ENCODE measurements at regions not wholly inside any gene's neighbourhood (a gene's known extent, or its start where the extent isn't known, plus 50 kb on each side); places are given as distances from the start of the nearest gene placed in this dataset.
"Not testable (repeated sequence)": the region's sequence is repeated elsewhere in the genome, so short reads cannot be mapped to it uniquely, and the experiment has no call there.

DNA sequence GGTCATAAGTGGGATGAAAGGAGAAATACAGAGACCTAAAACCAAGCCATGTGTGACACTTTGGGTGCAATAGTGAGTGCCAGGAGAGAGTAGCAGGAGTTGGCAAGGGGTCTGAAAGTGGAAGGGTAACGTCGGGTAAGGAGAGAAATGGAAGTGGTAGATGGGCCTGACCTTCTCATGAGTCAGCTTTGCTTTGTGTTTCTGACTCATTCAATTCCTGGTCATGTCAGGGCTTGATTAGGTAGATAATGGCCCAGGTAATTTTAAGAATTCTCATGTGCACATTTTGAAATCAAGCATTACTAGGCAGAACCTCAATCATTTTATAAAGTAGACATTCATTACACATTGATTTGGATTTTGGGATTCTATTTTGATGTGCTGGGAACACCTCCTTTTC is 262.5 kb downstream of the SOX2 start:
- no peak for DNase-seq (ENCODE audit: low read depth in 4 of 4, low spot score in 3 of 4)

DNA sequence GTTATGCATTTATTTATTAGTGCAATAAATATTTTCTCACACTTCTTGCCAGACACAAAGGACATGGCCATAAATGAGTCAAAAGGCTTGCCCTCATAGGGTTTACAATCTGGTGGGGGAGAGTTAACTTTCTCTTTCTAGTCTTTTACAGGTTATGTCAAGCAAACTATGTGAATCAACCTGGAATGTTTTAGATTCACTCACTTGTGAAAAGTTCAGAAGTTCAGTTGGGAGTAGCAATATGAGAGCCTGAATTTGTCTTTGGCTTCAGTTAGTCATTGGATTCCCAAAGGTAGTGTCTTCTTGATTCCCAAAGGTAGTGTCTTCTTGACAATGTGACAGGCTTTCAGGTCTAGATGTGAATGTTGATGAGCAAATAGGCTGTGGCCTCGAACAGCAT is 264.8 kb downstream of the SOX2 start:
- DNase-seq (ENCODE audit: low read depth in 4 of 4, low spot score in 3 of 4): no peak

DNA sequence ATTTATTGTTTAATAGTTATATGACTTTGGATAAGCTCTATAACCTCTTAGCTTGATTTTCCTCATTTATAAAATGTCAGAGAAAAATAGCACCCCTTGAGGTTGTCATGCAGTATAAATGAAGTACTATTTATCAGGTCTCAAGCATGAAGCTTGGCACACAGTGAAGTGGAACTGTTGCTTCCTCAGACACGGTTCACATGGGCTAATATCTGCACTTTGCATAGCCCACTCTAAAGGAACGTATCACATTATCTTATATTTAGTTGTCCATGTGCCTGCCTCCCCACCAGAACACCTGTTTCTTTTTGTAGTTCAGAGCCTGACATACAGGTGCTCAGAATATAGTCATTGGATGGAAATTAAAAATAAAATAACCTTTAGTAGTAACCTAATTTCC is 273.7 kb downstream of the SOX2 start:
- no peak for DNase-seq (ENCODE audit: low read depth in 4 of 4, low spot score in 3 of 4)

- DNase-seq (ENCODE audit: low read depth in 4 of 4, low spot score in 3 of 4): no peak
Observed at GRCh38 chr3:181987736-181988135, 276.0 kb downstream of the SOX2 start.

DNA sequence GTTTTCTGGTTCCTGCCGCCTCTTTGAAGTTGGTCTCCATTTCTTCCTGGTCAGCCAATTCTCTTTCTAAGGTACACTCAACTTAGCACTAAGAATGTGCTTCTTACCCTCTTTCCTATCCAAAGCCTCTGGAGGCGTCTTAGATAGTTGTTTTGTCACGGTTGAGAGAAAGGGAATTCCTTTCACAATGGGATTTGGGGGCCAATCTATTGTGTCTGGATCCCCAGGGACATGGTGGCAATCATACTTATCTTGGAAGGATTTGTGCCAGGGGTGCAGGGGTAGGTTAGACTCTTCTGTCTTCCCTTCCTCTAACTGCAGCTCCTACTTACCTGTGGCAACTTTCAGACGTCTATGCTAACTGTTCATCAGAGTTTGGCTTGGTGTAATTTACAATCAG is 287.1 kb downstream of the SOX2 start:
- DNase-seq (ENCODE audit: low read depth in 4 of 4, low spot score in 3 of 4): no peak

DNA sequence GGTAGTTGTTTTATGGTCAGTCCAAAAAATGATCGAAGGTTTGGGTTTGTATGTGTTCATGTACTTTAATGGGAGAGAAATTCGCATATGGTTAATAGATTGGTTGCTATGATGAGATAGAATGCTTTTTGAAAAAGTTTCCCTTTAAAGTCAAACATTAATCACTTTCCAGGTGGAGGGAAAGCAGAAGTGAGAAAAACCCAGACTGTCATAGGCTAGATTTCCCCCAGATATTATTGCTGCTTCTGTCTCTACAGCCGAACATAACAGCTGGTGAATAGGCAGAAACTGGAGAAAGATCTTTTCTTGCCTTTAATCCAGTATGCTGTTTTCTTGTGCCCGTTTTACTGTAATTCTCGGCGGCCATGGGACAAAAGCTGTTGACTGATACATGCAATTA is 287.6 kb downstream of the SOX2 start:
- DNase-seq (ENCODE audit: low read depth in 4 of 4, low spot score in 3 of 4): no peak

DNA sequence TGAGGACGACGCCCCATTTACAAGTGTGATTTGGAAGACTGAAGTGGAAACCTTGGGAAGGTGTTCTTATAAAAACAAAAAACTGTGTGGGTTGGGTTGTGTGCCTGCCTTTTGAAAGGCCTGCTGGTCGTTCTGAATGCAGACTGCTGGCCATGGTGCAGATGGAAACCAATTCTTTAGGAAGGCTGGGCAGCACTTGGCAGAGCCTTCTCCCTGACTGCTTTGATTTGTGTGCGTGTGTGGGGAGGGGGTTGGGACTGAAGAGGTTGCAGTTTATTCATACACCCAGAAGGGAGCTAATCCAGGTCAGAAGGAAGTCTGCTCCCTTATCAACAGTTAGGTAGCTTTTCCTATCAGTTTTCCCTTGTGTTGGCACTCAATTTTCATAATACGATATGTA is 288.7 kb downstream of the SOX2 start:
- no peak for DNase-seq (ENCODE audit: low read depth in 4 of 4, low spot score in 3 of 4)

GRCh38 chr3:182005219-182005618 is 293.5 kb downstream of the SOX2 start:
- DNase-seq (ENCODE audit: low read depth in 4 of 4, low spot score in 3 of 4): no peak

- DNase-seq (ENCODE audit: low read depth in 4 of 4, low spot score in 3 of 4): no peak
Observed at GRCh38 chr3:182005701-182006100, 294.0 kb downstream of the SOX2 start.

GRCh38 chr3:182006431-182006830 is 294.7 kb downstream of the SOX2 start:
- DNase-seq (ENCODE audit: low read depth in 4 of 4, low spot score in 3 of 4): no peak

- DNase-seq (ENCODE audit: low read depth in 4 of 4, low spot score in 3 of 4): no peak
Observed at GRCh38 chr3:182007441-182007840, 295.7 kb downstream of the SOX2 start.

DNA sequence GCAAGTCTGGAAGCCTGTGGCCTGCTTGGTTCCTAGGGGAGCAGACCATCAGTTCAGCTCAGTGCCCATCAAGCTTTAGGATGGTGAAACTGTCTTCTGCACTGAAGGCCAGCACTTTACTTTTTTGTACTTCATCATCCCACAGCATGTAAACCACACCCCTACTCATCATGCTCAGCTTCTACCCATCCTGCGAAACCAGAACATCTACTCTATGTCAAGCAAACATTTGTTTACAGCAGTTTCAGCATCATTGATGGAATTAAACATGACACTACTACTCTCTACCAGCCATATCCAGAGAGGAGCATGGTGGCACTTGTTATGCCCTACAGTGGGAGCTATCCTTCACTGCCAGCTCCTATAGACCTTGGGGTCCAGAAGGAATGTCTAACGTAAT is 306.6 kb downstream of the SOX2 start:
- DNase-seq (ENCODE audit: low read depth in 4 of 4, low spot score in 3 of 4): no peak

GRCh38 chr3:182019926-182020325 is 308.2 kb downstream of the SOX2 start:
- DNase-seq (ENCODE audit: low read depth in 4 of 4, low spot score in 3 of 4): no peak

DNA sequence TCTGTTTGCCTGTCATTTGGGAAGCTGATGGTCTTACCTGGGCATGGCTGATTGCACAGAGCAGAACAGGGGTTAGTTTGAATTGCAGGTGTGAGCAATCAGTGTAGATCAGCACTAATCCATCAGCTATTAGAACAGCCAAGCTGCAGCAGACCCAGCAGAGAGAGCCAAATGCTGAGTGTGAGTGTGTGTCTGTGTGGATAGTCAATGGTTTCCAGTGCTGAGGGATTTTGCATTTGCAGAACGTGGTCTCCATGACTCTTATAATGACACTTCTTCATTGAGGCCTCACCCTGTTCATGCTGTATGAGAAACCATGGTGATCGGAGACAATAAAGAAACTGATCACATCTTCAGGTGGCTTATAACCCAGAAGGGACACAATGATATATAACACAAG is 312.1 kb downstream of the SOX2 start:
- no peak for DNase-seq (ENCODE audit: low read depth in 4 of 4, low spot score in 3 of 4)

DNA sequence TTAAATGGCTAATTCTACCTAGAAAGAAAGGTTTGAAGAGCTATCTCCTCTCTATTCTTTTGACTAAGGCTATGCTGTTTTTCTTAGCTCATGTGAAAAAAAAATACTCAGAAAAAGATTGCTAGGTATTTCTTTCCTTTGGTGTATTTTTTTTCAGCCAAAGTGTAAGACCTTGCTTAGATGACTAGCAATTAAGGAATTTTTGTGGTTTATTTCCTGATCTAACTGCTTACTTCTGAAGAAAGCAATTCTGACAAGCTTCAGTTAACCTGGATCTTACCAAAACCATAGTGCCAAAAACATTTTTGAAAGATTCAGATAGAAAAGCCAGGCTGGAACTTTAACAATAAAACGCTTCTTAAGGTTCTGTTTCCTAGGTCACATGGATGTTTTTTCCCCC is 315.6 kb downstream of the SOX2 start:
- DNase-seq (ENCODE audit: low read depth in 4 of 4, low spot score in 3 of 4): no peak

GRCh38 chr3:182028081-182028480 is 316.4 kb downstream of the SOX2 start:
- no peak for DNase-seq (ENCODE audit: low read depth in 4 of 4, low spot score in 3 of 4)

- not testable (repeated sequence) for DNase-seq (ENCODE audit: low read depth in 4 of 4, low spot score in 3 of 4)
Observed at GRCh38 chr3:182034231-182034630, 322.5 kb downstream of the SOX2 start.

DNA sequence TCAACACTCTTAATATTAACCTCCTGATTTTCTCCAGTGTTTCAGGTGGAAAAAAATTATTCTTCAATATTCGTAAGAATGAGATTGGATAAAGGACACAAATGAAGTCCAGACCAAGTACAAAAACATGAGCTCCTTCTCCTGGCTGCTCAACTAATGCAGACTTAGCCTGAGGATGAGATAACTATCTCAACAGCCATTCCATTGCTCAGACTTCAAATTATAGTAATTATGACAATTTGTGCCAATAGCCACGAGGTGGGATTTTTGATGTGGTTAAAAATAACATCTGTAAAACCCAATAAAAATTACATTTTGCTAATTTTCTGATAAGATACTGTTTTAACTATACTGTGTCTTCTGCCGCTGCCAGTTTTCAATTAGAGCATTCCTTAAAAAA is 323.6 kb downstream of the SOX2 start:
- DNase-seq (ENCODE audit: low read depth in 4 of 4, low spot score in 3 of 4): no peak

GRCh38 chr3:182036382-182036781 is 324.7 kb downstream of the SOX2 start:
- DNase-seq (ENCODE audit: low read depth in 4 of 4, low spot score in 3 of 4): no peak

GRCh38 chr3:182041668-182042291 is 330.1 kb downstream of the SOX2 start:
- DNase-seq (ENCODE audit: low read depth in 4 of 4, low spot score in 3 of 4): no peak

GRCh38 chr3:182045736-182046135 is 334.0 kb downstream of the SOX2 start:
- DNase-seq (ENCODE audit: low read depth in 4 of 4, low spot score in 3 of 4): peak in 1 of 4 donors; percentile 5

- DNase-seq (ENCODE audit: low read depth in 4 of 4, low spot score in 3 of 4): no peak
Observed at GRCh38 chr3:182046166-182046764, 334.5 kb downstream of the SOX2 start.

DNA sequence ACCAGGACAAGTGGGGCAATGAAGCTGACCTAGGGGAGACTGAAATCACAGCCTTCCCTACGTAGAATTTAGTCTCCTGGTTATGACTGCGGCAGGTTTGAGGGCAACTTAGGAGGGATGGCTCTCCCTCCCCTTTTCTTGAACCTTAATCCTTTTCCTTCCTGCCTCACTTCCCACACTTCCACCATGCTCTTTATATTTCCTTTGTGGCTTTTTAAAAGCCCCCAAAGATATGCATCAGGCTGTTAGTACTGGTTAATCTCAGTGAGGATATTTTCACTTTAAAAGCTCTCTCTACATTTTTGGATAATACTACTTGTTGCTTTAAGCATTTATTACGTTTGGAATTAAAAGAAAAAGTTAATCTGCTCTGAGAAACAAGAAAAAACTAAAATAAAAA is 339.2 kb downstream of the SOX2 start:
- no peak for DNase-seq (ENCODE audit: low read depth in 4 of 4, low spot score in 3 of 4)

All from right renal pelvis (tissue), 4 donors.